Hepatocyte (in vitro differentiated cells): ENCODE measurements at regions not wholly inside any gene's neighbourhood (a gene's known extent, or its start where the extent isn't known, plus 50 kb on each side); places are given as distances from the start of the nearest gene placed in this dataset.

ENCODE experiments used
- DNase-seq: peaks from one replicate; pipeline ENCODE4 v3.0.0-alpha.2; 2016; ENCODE audit warnings: low spot score
- H2AFZ ChIP-seq: fragments of 200-600 bp; sonication (generic); 2 replicates; pipeline ENCODE4 v1.6.0; 2016; ENCODE audit warnings: antibody characterized with exemption, mild to moderate bottlenecking
- H3K27ac ChIP-seq: fragments of 200-600 bp; sonication (generic); 2 replicates; pipeline ENCODE4 v1.5.1; 2016; ENCODE audit warnings: mild to moderate bottlenecking
- H3K27me3 ChIP-seq: fragments of 200-600 bp; sonication (generic); 2 replicates; pipeline ENCODE4 v1.6.1; 2016
- H3K36me3 ChIP-seq: fragments of 200-600 bp; sonication (generic); replicated peaks from 2 replicates; pipeline ENCODE4 v1.5.1; 2016; ENCODE audit warnings: low read depth; ENCODE audit not compliant: insufficient read depth
- H3K4me1 ChIP-seq: fragments of 200-600 bp; sonication (generic); 2 replicates; pipeline ENCODE4 v1.5.1; 2016; ENCODE audit warnings: mild to moderate bottlenecking, moderate library complexity; ENCODE audit not compliant: insufficient read depth
- H3K4me2 ChIP-seq: fragments of 200-600 bp; sonication (generic); 2 replicates; pipeline ENCODE4 v1.6.0; 2016
- H3K4me3 ChIP-seq: fragments of 200-600 bp; sonication (generic); 2 replicates; pipeline ENCODE4 v1.5.1; 2016; ENCODE audit warnings: mild to moderate bottlenecking
- H3K79me2 ChIP-seq: fragments of 200-600 bp; sonication (generic); 2 replicates; pipeline ENCODE4 v1.6.0; 2017; ENCODE audit warnings: mild to moderate bottlenecking
- H3K9me2 ChIP-seq: fragments of 200-600 bp; sonication (generic); replicated peaks from 2 replicates; pipeline ENCODE4 v1.6.0; 2017; ENCODE audit warnings: mild to moderate bottlenecking; ENCODE audit not compliant: insufficient read depth
- H3K9me3 ChIP-seq: fragments of 200-600 bp; sonication (generic); 2 replicates; pipeline ENCODE4 v1.5.1; 2016; ENCODE audit warnings: low read depth, mild to moderate bottlenecking
- H4K20me1 ChIP-seq: fragments of 200-600 bp; sonication (generic); 2 replicates; pipeline ENCODE4 v1.6.0; 2016; ENCODE audit warnings: mild to moderate bottlenecking; ENCODE audit not compliant: insufficient read depth, poor library complexity, severe bottlenecking
- CTCF ChIP-seq: fragments of 200-600 bp; sonication (generic); IDR thresholded peaks from 2 replicates; pipeline ENCODE4 v1.5.1; 2016; ENCODE audit warnings: antibody characterized with exemption, mild to moderate bottlenecking; ENCODE audit not compliant: poor library complexity
- EZH2 ChIP-seq: fragments of 200-600 bp; sonication (generic); IDR thresholded peaks from 2 replicates; pipeline ENCODE4 v1.6.1; 2016; ENCODE audit warnings: antibody characterized with exemption, mild to moderate bottlenecking, borderline replicate concordance
- EZH2phosphoT487 ChIP-seq: fragments of 200-600 bp; sonication (generic); IDR thresholded peaks from one replicate; pipeline ENCODE4 v1.6.1; 2018; ENCODE audit warnings: antibody characterized with exemption, mild to moderate bottlenecking, low read depth, moderate library complexity; ENCODE audit not compliant: unreplicated experiment, severe bottlenecking
- WGBS: methylation state at CpG from one replicate; pipeline ENCODE4 v1.1.6; 2016; ENCODE audit warnings: low lambda C conversion rate; ENCODE audit errors: missing lambda C conversion rate; 5-methylcytosine and 5-hydroxymethylcytosine counted together

- no peaks in the 10 kb centered on the region for H3K27me3 ChIP-seq
- H3K79me2 ChIP-seq, result no peaks in the 10 kb centered on the region
- no peaks in the 10 kb centered on the region for H3K9me2 ChIP-seq
- TF ChIP-seq CTCF (no peak), EZH2 (no peak), EZH2phosphoT487 (no peak)
- H3K4me3 ChIP-seq, result no peak overlapping the region
- no peak overlapping the region for H3K4me2 ChIP-seq
- H3K4me1 ChIP-seq, result no peaks in the 10 kb centered on the region
- H4K20me1 ChIP-seq, result no peaks in the 10 kb centered on the region
- H3K9me3 ChIP-seq, result no peaks in the 10 kb centered on the region
- no peak overlapping the region for H2AFZ ChIP-seq
- no peaks in the 10 kb centered on the region for H3K36me3 ChIP-seq
- DNase-seq, result no peak
- no peak overlapping the region for H3K27ac ChIP-seq
These were observed 518.1 kb downstream of the FSCB start for GRCh38 chr14:43988989-43989388.

GRCh38 chr14:43983721-43984120 lies 523.4 kb downstream of the FSCB start:
- no peak overlapping the region for H3K4me2 ChIP-seq
- 95% methylated on average over 8 of the region's 8 CpGs for WGBS
- no peak overlapping the region for H2AFZ ChIP-seq
- H3K9me2 ChIP-seq, result no peaks in the 10 kb centered on the region
- no peak for DNase-seq
- no peak for TF ChIP-seq EZH2
- TF ChIP-seq EZH2phosphoT487, result no peak
- no peak for TF ChIP-seq CTCF
- H3K4me1 ChIP-seq, result no peaks in the 10 kb centered on the region
- no peak overlapping the region for H3K4me3 ChIP-seq
- H3K79me2 ChIP-seq, result no peaks in the 10 kb centered on the region
- no peaks in the 10 kb centered on the region for H3K27me3 ChIP-seq
- no peaks in the 10 kb centered on the region for H3K9me3 ChIP-seq
- H3K27ac ChIP-seq, result peak overlapping the region; percentile 7
- H4K20me1 ChIP-seq, result no peaks in the 10 kb centered on the region
- H3K36me3 ChIP-seq, result no peaks in the 10 kb centered on the region

GRCh38 chr14:43981135-43981768 lies 525.8 kb downstream of the FSCB start:
- Histone ChIP-seq H3K36me3 (no peaks in the 10 kb centered on the region), H3K4me3 (no peak overlapping the region), H3K4me1 (no peaks in the 10 kb centered on the region), H2AFZ (peak overlapping the region; percentile 13), H3K79me2 (no peaks in the 10 kb centered on the region), H3K27ac (no peak overlapping the region), H3K9me2 (no peaks in the 10 kb centered on the region), H3K9me3 (no peaks in the 10 kb centered on the region), H4K20me1 (no peaks in the 10 kb centered on the region), H3K27me3 (no peaks in the 10 kb centered on the region), H3K4me2 (peak overlapping the region; percentile 10)
- 53% methylated on average over 3 of the region's 3 CpGs for WGBS
- TF ChIP-seq EZH2phosphoT487 (no peak), CTCF (no peak), EZH2 (no peak)
- peak; percentile 37 for DNase-seq
